Pancreas (tissue), 10 donors: ENCODE measurements at regions not wholly inside any gene's neighbourhood (a gene's known extent, or its start where the extent isn't known, plus 50 kb on each side); places are given as distances from the start of the nearest gene placed in this dataset.

Experiments used
- ATAC-seq, 4 donors: fragments of 200-7000 bp; cut with Tn5 transposase; one replicate each; pipeline versions ENCODE4 v1.8.0 to v1.9.1; 2020; ENCODE audit warnings: mild to moderate bottlenecking in 4 of 4, moderate library complexity in 4 of 4
- DNase-seq, 6 donors: peaks; one replicate each; pipeline ENCODE4 v3.0.0-alpha.2; 2020
- FAIRE-seq: peaks from 2 replicates; lab custom pipeline; 2012; peaks lifted over from hg19 to GRCh38; lab: Jason Lieb, UNC
- H3K27ac ChIP-seq, 4 donors: fragments of 200-600 bp; sonication (generic); 1 replicate in 3 of 4; 2 replicates in 1 of 4; pipeline versions ENCODE4 v1.5.0 to v1.8.0; 2020
- H3K27me3 ChIP-seq, 4 donors: fragments of 200-600 bp; one replicate each; pipeline ENCODE4 v1.8.0; 2021
- H3K36me3 ChIP-seq, 3 donors: fragments of 200-600 bp; sonication (generic) in 1 of 3; one replicate each; pipeline versions ENCODE4 v1.5.0 to v1.8.0; 2020 to 2021
- H3K4me1 ChIP-seq, 3 donors: fragments of 200-600 bp; one replicate each; pipeline ENCODE4 v1.8.0; 2021
- H3K4me3 ChIP-seq, 4 donors: fragments of 200-600 bp; sonication (generic) in 2 of 4; one replicate each; pipeline versions ENCODE4 v1.5.0 to v1.8.0; 2020 to 2021
- H3K9me3 ChIP-seq, 4 donors: fragments of 200-600 bp; one replicate each; pipeline ENCODE4 v1.8.0; 2021
- CTCF ChIP-seq, 4 donors: fragments of 200-600 bp; sonication (generic) in 3 of 4; IDR thresholded peaks; one replicate each; pipeline versions ENCODE4 v1.5.0 to v1.8.0; 2021; ENCODE audit warnings: antibody characterized with exemption in 4 of 4
- WGBS, 2 donors: extraction: QIAGEN DNeasy Blood & Tissue Kit; methylation state at CpG; one replicate each; pipeline ENCODE4 v1.1.7; 2013; 5-methylcytosine and 5-hydroxymethylcytosine counted together
- intact Hi-C, 3 donors: fragments of 100-400 bp; cut with DNase I; formaldehyde crosslinking; loops; one replicate each; pipeline versions ENCODE4 v1.11.1 to v1.14.2; 2022
- donor health status: healthy with polysubstance abuse.
- donor health status: DM: no; HTN: no; CAD: no; lungs with moderate emphysema.
- donor health status: DM: no; HTN: no; CAD: no.
- donor health status: control.
- donor health status: control.
- donor health status: Bipolar disorder and iron deficiency.
- donor health status: DM: yes; HTN: yes; CAD: no.
- donor health status: DM: no; HTN: no; CAD: no.
- donor health status: DM: no; HTN: no; CAD: no.
- donor health status: DM: yes; HTN: yes; CAD: no.

GRCh38 chr20:20831794-20832193 lies 119.3 kb upstream of the RALGAPA2 start:
- FAIRE-seq, result no peak
- WGBS, 2 donors, result 75 to 80% methylated on average over 6 of the region's 6 CpGs
- no peak overlapping the region for H3K4me3 ChIP-seq
- no peaks in the 10 kb centered on the region for H3K4me1 ChIP-seq
- no peak overlapping the region for H3K27ac ChIP-seq
- no peaks in the 10 kb centered on the region for H3K9me3 ChIP-seq
- intact Hi-C loops, result no loop called here
- TF ChIP-seq CTCF (IDR thresholded peaks at IDR 0.05), result no peak
- no peak for ATAC-seq
- no peak for DNase-seq
- H3K27me3 ChIP-seq, result peaks cover 0 to under 1% (median 0%) of the 10 kb centered on the region in 4 donors
- H3K36me3 ChIP-seq, result no peaks in the 10 kb centered on the region

GRCh38 chr20:20829681-20830080 lies 117.2 kb upstream of the RALGAPA2 start:
- H3K27ac ChIP-seq, result no peak overlapping the region
- intact Hi-C loops, result loop anchor here in 1 of 3 donors (10.0 kb wide), 1 partner anchor 165 kb away; no protein-coding TSS in a partner anchor
- no peaks in the 10 kb centered on the region for H3K36me3 ChIP-seq
- FAIRE-seq (no peak), DNase-seq (no peak), ATAC-seq (no peak)
- H3K9me3 ChIP-seq, result no peaks in the 10 kb centered on the region
- no peak overlapping the region for H3K4me3 ChIP-seq
- H3K27me3 ChIP-seq, result no peaks in the 10 kb centered on the region
- H3K4me1 ChIP-seq, result no peaks in the 10 kb centered on the region
- TF ChIP-seq CTCF (IDR thresholded peaks at IDR 0.05), result no peak
- 81 to 98% methylated on average over 2 of the region's 2 CpGs for WGBS, 2 donors

GRCh38 chr20:20827992-20828597 lies 115.7 kb upstream of the RALGAPA2 start:
- Histone ChIP-seq H3K27me3 (no peaks in the 10 kb centered on the region), H3K4me3 (no peak overlapping the region), H3K36me3 (no peaks in the 10 kb centered on the region), H3K9me3 (no peaks in the 10 kb centered on the region), H3K4me1 (no peaks in the 10 kb centered on the region), H3K27ac (no peak overlapping the region)
- TF ChIP-seq CTCF (IDR thresholded peaks at IDR 0.05), result no peak
- intact Hi-C loops, result loop anchor here in 1 of 3 donors (10.0 kb wide), 1 partner anchor 163 kb away; no protein-coding TSS in a partner anchor
- 62 to 73% methylated on average over 3 to 4 of the region's 4 CpGs for WGBS, 2 donors
- ATAC-seq (no peak), FAIRE-seq (no peak), DNase-seq (no peak)

- intact Hi-C loops, result loop anchor here (5.0 to 10.0 kb wide), 2 partner anchors 158 to 160 kb away; no protein-coding TSS in a partner anchor
- peak; percentile 59 to 77 (median 66) for TF ChIP-seq CTCF (IDR thresholded peaks at IDR 0.05)
- ATAC-seq, result peak; percentile 79 to 86 (median 86)
- Histone ChIP-seq H3K27ac (no peak overlapping the region), H3K4me1 (no peaks in the 10 kb centered on the region), H3K36me3 (no peaks in the 10 kb centered on the region), H3K9me3 (no peaks in the 10 kb centered on the region), H3K27me3 (no peaks in the 10 kb centered on the region), H3K4me3 (no peak overlapping the region)
- peak; percentile 37 to 82 (median 64) for DNase-seq
- no peak for FAIRE-seq
- WGBS, 2 donors, result 16 to 19% methylated on average over 18 of the region's 18 CpGs
Measured at GRCh38 chr20:20824924-20825584, 112.6 kb upstream of the RALGAPA2 start.

GRCh38 chr20:20823476-20823881 lies 111.0 kb upstream of the RALGAPA2 start:
- H3K4me1 ChIP-seq, result no peaks in the 10 kb centered on the region
- no peak overlapping the region for H3K4me3 ChIP-seq
- FAIRE-seq, result no peak
- ATAC-seq, result peak in 3 of 4 donors; percentile 16 to 32 (median 28)
- H3K27me3 ChIP-seq, result no peaks in the 10 kb centered on the region
- H3K27ac ChIP-seq, result no peak overlapping the region
- no peaks in the 10 kb centered on the region for H3K36me3 ChIP-seq
- no peak for DNase-seq
- intact Hi-C loops, result loop anchor here (5.0 to 10.0 kb wide), 2 partner anchors 156 to 159 kb away; no protein-coding TSS in a partner anchor
- 51 to 65% methylated on average over 11 of the region's 11 CpGs for WGBS, 2 donors
- TF ChIP-seq CTCF (IDR thresholded peaks at IDR 0.05), result no peak
- H3K9me3 ChIP-seq, result no peaks in the 10 kb centered on the region
